RWPE1 (cell line): ENCODE measurements at regions not wholly inside any gene's neighbourhood (a gene's known extent, or its start where the extent isn't known, plus 50 kb on each side); places are given as distances from the start of the nearest gene placed in this dataset.
"Not testable (repeated sequence)": the region's sequence is repeated elsewhere in the genome, so short reads cannot be mapped to it uniquely, and the experiment has no call there.

ENCODE experiments used
- CTCF ChIA-PET: fragments of 350-600 bp; sonication (Branson Sonifier 250); formaldehyde crosslinking; extraction: SDS; loops from one replicate; lab custom pipeline; 2021; lab: Yijun Ruan, JAX
- POLR2A ChIA-PET: fragments of 400-600 bp; formaldehyde crosslinking; extraction: SDS; loops from one replicate; lab custom pipeline; 2020; ENCODE audit warnings: antibody characterized with exemption; ENCODE audit not compliant: low non-redundant PET; lab: Yijun Ruan, JAX
- DNase-seq: peaks from one replicate; pipeline ENCODE4 v3.0.0; 2012; ENCODE audit warnings: low spot score
- H3K27ac ChIP-seq: fragments of 450-650 bp; 2 replicates; pipeline ENCODE4 v1.5.1; 2017
- CTCF ChIP-seq: fragments of 450-650 bp; conservative IDR thresholded peaks from 2 replicates; pipeline ENCODE4 v1.5.1; 2017; ENCODE audit warnings: low read depth, mild to moderate bottlenecking

- no peak overlapping the region for H3K27ac ChIP-seq
- CTCF ChIA-PET: interaction anchor here (0.5 to 0.7 kb wide), 2 partner anchors 194 to 811 kb away, joined by 3 to 5 read pairs; no protein-coding TSS in a partner anchor
- POLR2A ChIA-PET: no interaction called here
- no peak for TF ChIP-seq CTCF
- no peak for DNase-seq
These were observed 113.4 kb upstream of the CBLB start for GRCh38 chr3:105982207-105982606.

- CTCF ChIA-PET: no interaction called here
- POLR2A ChIA-PET: no interaction called here
- no peak overlapping the region for H3K27ac ChIP-seq
- DNase-seq: no peak
- TF ChIP-seq CTCF: no peak
These were observed 116.0 kb upstream of the CBLB start for GRCh38 chr3:105984837-105985236.

GRCh38 chr3:105986343-105986742, 117.5 kb upstream of the CBLB start:
- POLR2A ChIA-PET: not testable (repeated sequence)

GRCh38 chr3:105987809-105988208, 119.0 kb upstream of the CBLB start:
- H3K27ac ChIP-seq: no peak overlapping the region
- DNase-seq: no peak
- ChIA-PET POLR2A (no interaction called here), CTCF (no interaction called here)
- no peak for TF ChIP-seq CTCF

More at GRCh38 chr3:105986343-105986742, 117.5 kb upstream of the CBLB start:
- H3K27ac ChIP-seq, DNase-seq, CTCF ChIA-PET: not testable (repeated sequence)

GRCh38 chr3:105988540-105989212, 119.9 kb upstream of the CBLB start:
- no peak for DNase-seq
- TF ChIP-seq CTCF: no peak
- CTCF ChIA-PET: no interaction called here
- no peak overlapping the region for H3K27ac ChIP-seq
- POLR2A ChIA-PET: no interaction called here

DNA sequence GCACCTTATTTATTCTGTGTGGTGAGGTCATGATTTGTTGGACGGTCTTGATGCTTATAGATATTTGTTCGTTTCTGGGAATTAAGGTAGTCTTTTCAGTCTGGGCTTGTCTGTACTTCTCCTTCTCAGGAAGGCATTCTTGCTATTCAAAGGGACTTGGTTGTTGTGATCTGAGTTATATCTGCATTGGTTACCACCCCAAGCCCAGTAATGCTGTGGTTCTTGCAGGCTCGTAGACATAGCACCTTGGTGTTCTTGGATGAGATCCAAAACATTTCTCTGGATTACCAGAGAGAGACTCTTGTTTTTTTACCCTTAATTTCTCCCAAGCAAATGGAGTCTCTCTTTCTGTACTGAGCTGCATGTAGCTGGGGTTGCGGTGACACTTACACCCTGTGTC, 128.0 kb upstream of the CBLB start:
- H3K27ac ChIP-seq: peak overlapping the region; percentile 86
- no peak for DNase-seq
- ChIA-PET POLR2A (no interaction called here), CTCF (no interaction called here)
- TF ChIP-seq CTCF: no peak

GRCh38 chr3:105997466-105997799, 128.6 kb upstream of the CBLB start:
- H3K27ac ChIP-seq: peak overlapping the region; percentile 86

More at GRCh38 chr3:105997466-105997799, 128.6 kb upstream of the CBLB start:
- TF ChIP-seq CTCF: no peak
- ChIA-PET POLR2A (no interaction called here), CTCF (no interaction called here)
- no peak for DNase-seq
